ENCODE measurements at regions not wholly inside any gene's neighbourhood (a gene's known extent, or its start where the extent isn't known, plus 50 kb on each side); places are given as distances from the start of the nearest gene placed in this dataset.

GRCh38 chr1:227453631-227454355, 109.6 kb upstream of the ZNF678 start:
- TF ChIP-seq CTCF (IDR thresholded peaks at IDR 0.05; ENCODE audit: extremely low read depth in 1 of 2, insufficient read depth in 1 of 2, low read depth in 1 of 2, low read length in 2 of 2) = no peak
- TF ChIP-seq MYC (IDR thresholded peaks at IDR 0.05; ENCODE audit: low read depth, low read length) = no peak
- no peak for TF ChIP-seq FOS (IDR thresholded peaks at IDR 0.05; ENCODE audit: borderline replicate concordance, insufficient read depth, low read length)
- TF ChIP-seq EZH2 (IDR thresholded peaks at IDR 0.05; ENCODE audit: borderline replicate concordance, low read depth, low read length, severe bottlenecking) = no peak
- TF ChIP-seq POLR2AphosphoS5 (IDR thresholded peaks at IDR 0.05; ENCODE audit: insufficient read depth, low read depth, low read length) = no peak
- TF ChIP-seq POLR2A (IDR thresholded peaks at IDR 0.05; ENCODE audit: low read depth, low read length) = no peak

Data from endothelial cell of umbilical vein (primary cell).